ENCODE measurements at regions not wholly inside any gene's neighbourhood (a gene's known extent, or its start where the extent isn't known, plus 50 kb on each side); places are given as distances from the start of the nearest gene placed in this dataset.
"Not testable (repeated sequence)": the region's sequence is repeated elsewhere in the genome, so short reads cannot be mapped to it uniquely, and the experiment has no call there.

DNA sequence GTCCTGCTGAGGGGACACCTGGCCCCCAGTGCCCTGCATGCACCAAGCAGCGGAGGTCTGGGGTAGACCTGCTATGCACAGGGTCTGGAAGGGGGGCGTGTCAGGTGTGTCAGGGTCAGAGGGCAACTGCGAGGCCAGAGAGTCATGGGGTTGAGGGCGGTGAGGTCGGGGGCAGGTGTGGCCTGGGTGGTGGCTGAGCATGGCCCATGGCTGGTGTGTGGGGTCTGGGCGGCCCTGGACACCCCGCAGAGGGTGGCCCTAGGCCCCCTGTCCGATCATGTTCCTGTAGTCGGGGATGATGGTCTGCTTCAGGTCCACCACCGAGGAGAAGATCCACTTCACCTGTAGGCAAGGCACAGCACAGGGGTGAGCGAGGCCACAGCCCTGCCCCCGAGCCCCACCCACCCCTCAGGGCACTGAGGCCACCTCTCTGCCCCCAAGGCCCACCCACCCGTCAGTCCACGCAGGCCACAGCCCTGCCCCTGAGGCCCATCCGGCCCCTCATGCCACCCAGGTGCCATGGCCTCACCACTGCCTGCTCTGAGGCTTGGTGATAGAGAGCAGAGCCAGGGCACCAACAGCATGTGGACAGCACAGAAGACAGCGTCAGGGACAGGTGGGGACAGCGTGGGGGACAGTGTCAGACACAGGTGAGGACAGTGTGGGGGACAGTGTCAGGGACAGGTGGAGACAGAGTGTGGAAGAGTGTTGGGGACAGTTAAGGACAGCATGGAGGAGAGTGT is 211.3 kb downstream of the TMEM121 start:
- Histone ChIP-seq H3K36me3 (ENCODE audit: insufficient read depth, low read depth, low read length) (no peaks in the 10 kb centered on the region), H3K27me3 (ENCODE audit: insufficient read depth, low read length) (no peaks in the 10 kb centered on the region), H3K4me3 (ENCODE audit: low read length) (no peak overlapping the region), H3K9ac (ENCODE audit: low read depth, low read length) (no peak overlapping the region), H3K27ac (ENCODE audit: low read length) (no peak overlapping the region), H3K9me3 (ENCODE audit: insufficient read depth, low read depth, low read length) (peaks cover 37% of the 10 kb centered on the region), H3K4me1 (ENCODE audit: insufficient read depth, low read length) (no peaks in the 10 kb centered on the region)

DNA sequence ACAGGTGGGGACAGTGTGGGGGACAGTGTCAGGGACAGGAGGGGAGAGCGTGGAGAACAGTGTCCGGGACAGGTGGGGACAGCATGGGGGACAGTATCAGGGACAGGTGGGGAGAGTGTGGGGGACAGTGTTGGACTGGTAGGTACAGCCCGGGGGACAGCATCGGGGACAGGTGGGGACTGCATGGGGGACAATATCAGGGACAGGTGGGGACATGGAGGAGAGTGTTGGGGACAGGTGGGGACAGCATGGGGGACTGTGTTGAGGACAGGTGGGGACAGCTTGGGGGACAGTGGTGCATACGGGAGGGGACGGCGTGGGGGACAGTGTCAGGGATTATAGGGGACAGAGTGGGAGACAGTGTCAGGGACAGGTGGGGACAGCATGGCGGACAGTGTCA is 212.3 kb downstream of the TMEM121 start:
- Histone ChIP-seq H3K4me3 (ENCODE audit: low read length) (no peak overlapping the region), H3K27ac (ENCODE audit: low read length) (no peak overlapping the region), H3K4me1 (ENCODE audit: insufficient read depth, low read length) (no peaks in the 10 kb centered on the region), H3K27me3 (ENCODE audit: insufficient read depth, low read length) (no peaks in the 10 kb centered on the region), H3K36me3 (ENCODE audit: insufficient read depth, low read depth, low read length) (no peaks in the 10 kb centered on the region), H3K9me3 (ENCODE audit: insufficient read depth, low read depth, low read length) (peaks cover 27% of the 10 kb centered on the region), H3K9ac (ENCODE audit: low read depth, low read length) (no peak overlapping the region)

DNA sequence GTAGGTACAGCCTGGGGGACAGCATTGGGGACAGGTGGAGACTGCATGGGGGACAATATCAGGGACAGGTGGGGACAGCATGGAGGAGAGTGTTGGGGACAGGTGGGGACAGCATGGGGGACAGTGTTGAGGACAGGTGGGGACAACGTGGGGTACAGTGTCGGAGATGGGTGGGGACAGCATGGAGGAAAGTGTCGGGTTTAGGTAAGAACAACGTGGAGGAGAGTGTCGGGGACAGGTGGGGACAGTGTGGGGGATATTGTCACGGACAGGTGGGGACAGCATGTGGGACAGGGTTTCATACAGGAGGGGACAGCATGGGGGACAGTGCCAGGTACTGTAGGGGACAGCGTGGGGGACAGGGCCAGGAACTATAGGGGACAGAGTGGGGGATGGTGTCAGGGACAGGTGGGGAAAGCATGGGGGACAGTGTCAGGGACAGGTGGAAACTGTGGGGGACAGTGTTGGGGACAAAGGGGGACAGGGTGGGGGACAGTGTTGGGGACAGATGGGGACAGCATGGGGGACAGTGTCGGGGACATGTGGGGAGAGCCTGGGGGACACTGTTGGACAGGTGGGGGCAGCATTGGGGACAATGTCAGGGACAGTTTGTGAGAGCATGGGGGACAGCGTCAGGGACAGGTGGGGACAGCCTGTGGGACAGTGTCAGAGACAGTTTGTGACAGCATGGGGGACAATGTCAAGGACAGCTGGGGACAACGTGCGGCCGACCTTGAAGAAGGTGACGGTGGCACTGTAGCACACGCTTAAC is 213.1 kb downstream of the TMEM121 start:
- Histone ChIP-seq H3K9ac (ENCODE audit: low read depth, low read length) (no peak overlapping the region), H3K4me3 (ENCODE audit: low read length) (no peak overlapping the region), H3K9me3 (ENCODE audit: insufficient read depth, low read depth, low read length) (peaks cover 25% of the 10 kb centered on the region), H3K36me3 (ENCODE audit: insufficient read depth, low read depth, low read length) (no peaks in the 10 kb centered on the region), H3K4me1 (ENCODE audit: insufficient read depth, low read length) (no peaks in the 10 kb centered on the region), H3K27me3 (ENCODE audit: insufficient read depth, low read length) (no peaks in the 10 kb centered on the region), H3K27ac (ENCODE audit: low read length) (no peak overlapping the region)

DNA sequence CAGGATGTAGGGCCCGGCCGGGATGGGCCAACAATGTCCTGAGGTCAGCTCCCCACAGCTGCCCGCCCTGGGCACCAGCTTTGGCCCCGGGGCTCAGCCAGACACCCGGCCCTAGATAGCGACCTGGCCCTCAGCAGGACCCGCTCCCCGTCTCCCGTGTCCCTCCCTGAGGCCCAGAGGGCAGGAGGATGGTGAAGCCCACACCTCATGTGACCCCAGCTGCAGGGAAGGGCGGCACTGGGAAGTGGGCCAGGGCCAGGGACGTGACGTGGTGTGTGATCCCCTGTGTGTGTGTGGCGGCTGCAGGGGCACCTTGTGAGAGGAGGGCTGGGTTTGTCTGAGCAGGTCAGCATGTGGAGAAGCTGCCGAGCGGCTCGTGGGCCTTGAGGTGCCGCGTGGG is 213.9 kb downstream of the TMEM121 start:
- H3K27me3 ChIP-seq (ENCODE audit: insufficient read depth, low read length); H3K9ac ChIP-seq (ENCODE audit: low read depth, low read length); H3K4me3 ChIP-seq (ENCODE audit: low read length); H3K36me3 ChIP-seq (ENCODE audit: insufficient read depth, low read depth, low read length); H3K4me1 ChIP-seq (ENCODE audit: insufficient read depth, low read length); H3K27ac ChIP-seq (ENCODE audit: low read length): not testable (repeated sequence)
- H3K9me3 ChIP-seq (ENCODE audit: insufficient read depth, low read depth, low read length): peaks cover 25% of the 10 kb centered on the region

DNA sequence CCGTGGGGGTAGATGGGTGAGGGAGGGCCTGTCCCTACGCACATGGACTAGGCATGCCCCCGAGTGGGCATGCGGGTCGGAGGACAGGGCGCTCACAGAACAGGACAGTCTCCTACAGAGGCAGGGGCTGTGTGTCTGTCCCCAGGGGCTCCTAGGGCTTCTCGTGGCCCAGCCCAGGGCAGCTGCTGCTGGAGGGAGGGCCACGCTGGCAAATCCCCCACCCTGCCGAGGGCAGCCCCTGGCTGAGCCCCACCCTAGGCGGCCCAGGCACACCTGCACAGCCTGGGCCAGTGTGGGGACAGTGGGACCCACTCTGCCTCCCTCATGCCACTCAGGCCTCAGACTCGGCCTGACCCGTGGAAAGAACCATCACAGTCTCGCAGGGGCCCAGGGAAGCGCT is 214.6 kb downstream of the TMEM121 start:
- peaks cover 29% of the 10 kb centered on the region for H3K9me3 ChIP-seq (ENCODE audit: insufficient read depth, low read depth, low read length)
- not testable (repeated sequence) for H3K27me3 ChIP-seq (ENCODE audit: insufficient read depth, low read length); H3K4me3 ChIP-seq (ENCODE audit: low read length); H3K4me1 ChIP-seq (ENCODE audit: insufficient read depth, low read length); H3K27ac ChIP-seq (ENCODE audit: low read length); H3K9ac ChIP-seq (ENCODE audit: low read depth, low read length); H3K36me3 ChIP-seq (ENCODE audit: insufficient read depth, low read depth, low read length)

DNA sequence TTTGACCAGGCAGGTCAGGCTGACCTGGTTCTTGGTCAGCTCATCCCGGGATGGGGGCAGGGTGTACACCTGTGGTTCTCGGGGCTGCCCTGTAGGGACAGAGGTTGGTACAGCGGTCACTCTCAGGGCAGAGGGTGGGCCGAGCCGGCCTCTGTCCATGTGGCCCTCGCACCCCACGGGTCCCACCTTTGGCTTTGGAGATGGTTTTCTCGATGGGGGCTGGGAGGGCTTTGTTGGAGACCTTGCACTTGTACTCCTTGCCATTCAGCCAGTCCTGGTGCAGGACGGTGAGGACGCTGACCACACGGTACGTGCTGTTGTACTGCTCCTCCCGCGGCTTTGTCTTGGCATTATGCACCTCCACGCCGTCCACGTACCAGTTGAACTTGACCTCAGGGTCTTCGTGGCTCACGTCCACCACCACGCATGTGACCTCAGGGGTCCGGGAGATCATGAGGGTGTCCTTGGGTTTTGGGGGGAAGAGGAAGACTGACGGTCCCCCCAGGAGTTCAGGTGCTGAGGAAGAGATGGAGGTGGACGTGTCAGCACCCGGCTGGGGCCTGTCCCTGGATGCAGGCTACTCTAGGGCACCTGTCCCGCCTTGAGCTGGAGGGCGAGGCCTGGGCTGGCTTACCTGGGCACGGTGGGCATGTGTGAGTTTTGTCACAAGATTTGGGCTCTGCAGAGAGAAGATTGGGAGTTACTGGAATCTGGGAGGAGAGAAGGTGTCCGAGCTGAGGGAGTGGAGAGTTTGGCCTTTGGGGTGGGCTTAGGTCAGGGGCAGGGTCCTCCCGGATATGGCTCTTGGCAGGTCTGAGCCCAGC is 215.5 kb downstream of the TMEM121 start:
- not testable (repeated sequence) for H3K9ac ChIP-seq (ENCODE audit: low read depth, low read length); H3K4me1 ChIP-seq (ENCODE audit: insufficient read depth, low read length); H3K4me3 ChIP-seq (ENCODE audit: low read length); H3K27ac ChIP-seq (ENCODE audit: low read length); H3K27me3 ChIP-seq (ENCODE audit: insufficient read depth, low read length); H3K36me3 ChIP-seq (ENCODE audit: insufficient read depth, low read depth, low read length)
- peaks cover 29% of the 10 kb centered on the region for H3K9me3 ChIP-seq (ENCODE audit: insufficient read depth, low read depth, low read length)

DNA sequence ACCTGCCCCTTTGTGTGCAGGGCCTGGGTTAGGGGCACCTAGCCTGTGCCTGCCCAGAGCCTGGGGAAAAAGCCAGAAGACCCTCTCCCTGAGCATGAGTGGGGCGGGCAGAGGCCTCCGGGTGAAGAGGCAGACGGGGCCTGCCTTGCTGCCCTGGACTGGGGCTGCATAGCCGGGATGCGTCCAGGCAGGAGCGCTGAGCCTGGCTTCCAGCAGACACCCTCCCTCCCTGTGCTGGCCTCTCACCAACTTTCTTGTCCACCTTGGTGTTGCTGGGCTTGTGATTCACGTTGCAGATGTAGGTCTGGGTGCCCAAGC is 216.1 kb downstream of the TMEM121 start:
- H3K9ac ChIP-seq (ENCODE audit: low read depth, low read length): no peak overlapping the region
- no peaks in the 10 kb centered on the region for H3K36me3 ChIP-seq (ENCODE audit: insufficient read depth, low read depth, low read length)
- peaks cover 31% of the 10 kb centered on the region for H3K9me3 ChIP-seq (ENCODE audit: insufficient read depth, low read depth, low read length)
- H3K27ac ChIP-seq (ENCODE audit: low read length): no peak overlapping the region
- H3K27me3 ChIP-seq (ENCODE audit: insufficient read depth, low read length): no peaks in the 10 kb centered on the region
- H3K4me3 ChIP-seq (ENCODE audit: low read length): no peak overlapping the region
- no peaks in the 10 kb centered on the region for H3K4me1 ChIP-seq (ENCODE audit: insufficient read depth, low read length)

DNA sequence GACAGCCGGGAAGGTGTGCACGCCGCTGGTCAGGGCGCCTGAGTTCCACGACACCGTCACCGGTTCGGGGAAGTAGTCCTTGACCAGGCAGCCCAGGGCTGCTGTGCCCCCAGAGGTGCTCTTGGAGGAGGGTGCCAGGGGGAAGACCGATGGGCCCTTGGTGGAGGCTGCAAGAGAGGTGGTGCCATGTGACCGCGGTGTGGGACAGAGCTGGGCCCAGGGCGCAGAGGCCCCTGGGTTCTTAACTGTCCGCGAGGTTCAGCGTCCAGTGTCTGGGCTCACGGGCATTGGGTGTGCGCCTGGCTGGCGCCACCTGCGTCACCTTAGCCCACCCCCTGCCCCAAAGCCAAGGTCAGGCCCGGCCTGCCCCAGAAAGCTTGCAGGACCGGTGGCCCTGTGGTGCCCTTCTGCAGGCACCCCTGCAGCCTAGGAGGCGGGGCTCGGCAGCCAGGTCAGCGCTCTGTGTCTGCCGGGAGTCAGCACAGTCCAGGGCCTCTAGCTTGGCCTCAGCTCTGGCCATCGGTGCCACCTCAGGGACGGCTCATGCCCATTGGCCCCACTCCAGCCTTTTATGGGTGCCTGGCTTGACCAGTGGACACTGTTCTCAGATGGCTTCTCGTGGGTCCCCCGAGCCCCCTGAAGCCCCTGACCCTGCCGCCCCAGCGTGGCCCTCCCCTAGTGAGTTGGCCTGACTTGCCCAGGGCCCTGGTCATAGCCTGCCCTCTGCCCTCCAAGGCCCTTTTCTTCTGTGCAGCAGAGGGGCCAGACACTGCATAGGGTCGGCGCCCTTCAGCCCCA is 216.7 kb downstream of the TMEM121 start:
- H3K4me3 ChIP-seq (ENCODE audit: low read length); H3K4me1 ChIP-seq (ENCODE audit: insufficient read depth, low read length); H3K27ac ChIP-seq (ENCODE audit: low read length); H3K27me3 ChIP-seq (ENCODE audit: insufficient read depth, low read length); H3K36me3 ChIP-seq (ENCODE audit: insufficient read depth, low read depth, low read length); H3K9ac ChIP-seq (ENCODE audit: low read depth, low read length): not testable (repeated sequence)
- H3K9me3 ChIP-seq (ENCODE audit: insufficient read depth, low read depth, low read length): peaks cover 34% of the 10 kb centered on the region

DNA sequence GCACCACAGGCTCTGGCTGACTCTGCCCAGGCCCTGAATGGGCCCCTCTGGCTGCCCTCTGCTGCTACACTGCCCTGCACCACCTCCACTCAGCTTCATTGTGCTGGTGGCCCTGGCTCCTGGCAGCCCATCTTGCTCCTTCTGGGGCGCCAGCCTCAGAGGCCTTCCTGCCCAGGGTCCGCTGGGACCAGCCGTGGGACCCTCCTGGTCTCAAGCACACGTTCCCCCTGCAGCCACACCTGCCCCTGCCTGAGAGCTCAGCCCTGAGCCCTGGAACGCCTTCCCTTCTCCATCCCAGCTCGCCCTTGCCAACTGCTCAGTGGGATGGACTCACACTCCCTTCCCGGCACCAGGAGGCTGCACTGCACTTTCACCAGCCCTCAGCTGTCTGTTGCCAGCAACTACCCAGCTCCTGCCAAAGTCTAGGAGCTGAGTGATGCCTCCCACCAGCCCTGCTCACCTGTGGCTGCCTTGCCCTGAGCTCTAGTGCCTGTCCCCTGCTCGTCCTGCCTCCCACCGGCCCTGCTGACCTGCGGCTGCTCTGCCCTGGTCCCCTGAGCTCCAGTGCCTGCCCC is 217.9 kb downstream of the TMEM121 start:
- not testable (repeated sequence) for H3K4me1 ChIP-seq (ENCODE audit: insufficient read depth, low read length); H3K27ac ChIP-seq (ENCODE audit: low read length); H3K9ac ChIP-seq (ENCODE audit: low read depth, low read length); H3K4me3 ChIP-seq (ENCODE audit: low read length); H3K27me3 ChIP-seq (ENCODE audit: insufficient read depth, low read length); H3K36me3 ChIP-seq (ENCODE audit: insufficient read depth, low read depth, low read length)
- H3K9me3 ChIP-seq (ENCODE audit: insufficient read depth, low read depth, low read length): peaks cover 35% of the 10 kb centered on the region

DNA sequence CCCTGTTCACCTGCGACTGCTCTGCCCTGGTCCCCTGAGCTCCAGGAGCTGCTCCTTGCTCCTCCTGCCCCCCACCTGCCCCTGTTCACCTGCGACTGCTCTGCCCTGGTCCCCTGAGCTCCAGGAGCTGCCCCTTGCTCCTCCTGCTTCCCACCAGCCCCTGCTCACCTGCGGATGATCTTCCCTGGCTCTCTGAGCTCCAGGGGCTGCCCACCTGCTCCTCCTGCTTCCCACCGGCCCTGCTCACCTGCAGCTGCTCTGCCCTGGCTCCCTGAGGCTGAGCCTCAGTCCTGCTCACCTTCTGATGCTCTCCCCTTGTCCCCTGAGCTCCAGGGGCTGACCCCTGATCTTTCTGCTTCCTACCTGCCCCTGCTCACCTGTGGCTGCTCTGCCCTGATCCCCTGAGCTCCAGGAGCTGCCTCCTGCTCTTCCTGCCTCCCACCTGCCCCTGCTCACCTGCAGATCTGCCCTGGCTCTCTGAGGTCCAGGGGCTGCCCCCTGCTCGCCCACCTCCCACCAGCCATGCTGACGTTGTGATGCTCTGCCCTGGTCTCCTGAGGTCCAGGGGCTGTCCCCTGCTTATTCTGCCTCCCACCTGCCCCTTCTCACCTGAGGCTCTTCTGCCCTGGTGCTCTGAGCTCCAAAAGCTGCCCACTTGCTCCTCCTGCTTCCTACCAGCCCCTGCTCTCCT is 219.2 kb downstream of the TMEM121 start:
- H3K27ac ChIP-seq (ENCODE audit: low read length): no peak overlapping the region
- peaks cover 32% of the 10 kb centered on the region for H3K9me3 ChIP-seq (ENCODE audit: insufficient read depth, low read depth, low read length)
- no peaks in the 10 kb centered on the region for H3K36me3 ChIP-seq (ENCODE audit: insufficient read depth, low read depth, low read length)
- H3K27me3 ChIP-seq (ENCODE audit: insufficient read depth, low read length): no peaks in the 10 kb centered on the region
- no peak overlapping the region for H3K9ac ChIP-seq (ENCODE audit: low read depth, low read length)
- H3K4me3 ChIP-seq (ENCODE audit: low read length): no peak overlapping the region
- no peaks in the 10 kb centered on the region for H3K4me1 ChIP-seq (ENCODE audit: insufficient read depth, low read length)

DNA sequence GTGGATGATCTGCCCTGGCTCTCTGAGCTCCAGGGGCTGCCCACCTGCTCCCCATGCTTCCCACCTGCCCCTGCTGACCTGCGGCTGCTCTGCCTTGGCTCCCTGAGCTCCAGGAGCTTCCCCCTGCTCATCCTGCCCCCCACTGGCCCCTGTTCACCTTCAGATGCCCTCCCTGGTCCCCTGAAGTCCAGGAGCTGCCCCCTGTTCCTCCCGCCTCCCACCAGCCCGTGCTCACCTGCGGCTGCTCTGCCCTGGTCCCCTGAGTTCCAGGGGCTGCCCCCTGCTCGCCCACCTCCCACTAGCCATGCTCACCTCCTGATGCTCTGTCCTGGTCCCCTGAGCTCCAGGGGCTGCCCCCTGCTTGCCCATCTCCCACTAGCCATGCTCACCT is 219.7 kb downstream of the TMEM121 start:
- H3K27ac ChIP-seq (ENCODE audit: low read length): no peak overlapping the region
- no peak overlapping the region for H3K4me3 ChIP-seq (ENCODE audit: low read length)
- no peaks in the 10 kb centered on the region for H3K27me3 ChIP-seq (ENCODE audit: insufficient read depth, low read length)
- H3K9ac ChIP-seq (ENCODE audit: low read depth, low read length): no peak overlapping the region
- H3K9me3 ChIP-seq (ENCODE audit: insufficient read depth, low read depth, low read length): peaks cover 32% of the 10 kb centered on the region
- H3K4me1 ChIP-seq (ENCODE audit: insufficient read depth, low read length): no peaks in the 10 kb centered on the region
- no peaks in the 10 kb centered on the region for H3K36me3 ChIP-seq (ENCODE audit: insufficient read depth, low read depth, low read length)
